ENCODE measurements at regions not wholly inside any gene's neighbourhood (a gene's known extent, or its start where the extent isn't known, plus 50 kb on each side); places are given as distances from the start of the nearest gene placed in this dataset.

DNA sequence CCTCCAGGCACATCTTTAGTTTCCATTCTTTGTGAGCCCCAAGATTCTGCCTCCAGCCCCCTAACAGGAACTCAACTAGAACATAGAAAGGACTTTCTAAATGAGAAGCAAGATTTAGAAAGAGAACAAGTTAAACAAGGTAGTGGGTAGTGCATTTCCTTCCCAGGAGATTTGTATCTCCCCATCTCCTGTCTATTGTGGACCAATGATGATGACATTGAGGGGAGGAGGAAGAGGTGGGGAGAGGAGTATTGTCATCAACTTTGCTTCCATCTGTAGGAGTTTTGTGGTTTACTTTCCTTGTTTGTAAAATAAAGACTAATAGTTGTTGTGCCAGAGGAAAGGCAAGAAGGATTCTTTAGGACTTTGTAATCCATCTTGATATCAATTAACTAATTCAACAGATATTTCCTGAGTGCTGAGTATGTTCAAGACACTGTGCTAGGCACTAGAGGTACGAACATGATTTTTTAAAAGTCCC is 235.3 kb upstream of the ROPN1 start:
- no peak overlapping the region for H3K27ac ChIP-seq (ENCODE audit: low read depth in 1 of 2, low read length in 2 of 2)
- Mint-ChIP-seq H3K27ac (no peak overlapping the region), H3K4me1 (no peaks in the 10 kb centered on the region), H3K27me3 (ENCODE audit: low read depth in 3 of 3) (peaks cover 5 to 6% (median 5%) of the 10 kb centered on the region in 3 donors), H3K4me3 (no peak overlapping the region), H3K36me3 (no peaks in the 10 kb centered on the region), H3K9me3 (peaks cover 0 to 6% (median 4%) of the 10 kb centered on the region in 7 donors)
- no peaks in the 10 kb centered on the region for H3K36me3 ChIP-seq (replicated peaks in 1 of 2; ENCODE audit: control insufficient read depth in 1 of 2, insufficient read depth in 2 of 2, low read length in 2 of 2)
- no peak overlapping the region for H3K4me2 ChIP-seq (replicated peaks; ENCODE audit: extremely low read depth, low read length, poor library complexity, severe bottlenecking)
- H2AFZ ChIP-seq (ENCODE audit: insufficient read depth, low read depth, low read length, poor library complexity, severe bottlenecking) = no peak overlapping the region
- H3K27me3 ChIP-seq (ENCODE audit: control insufficient read depth in 2 of 2, insufficient read depth in 2 of 2, low read length in 2 of 2) = no peaks in the 10 kb centered on the region
- no peak overlapping the region for H3K9ac ChIP-seq (ENCODE audit: insufficient read depth, low read length, poor library complexity, severe bottlenecking)
- H3K9me3 ChIP-seq (replicated peaks in 1 of 2; ENCODE audit: control insufficient read depth in 1 of 2, insufficient read depth in 1 of 2, low read length in 2 of 2) = no peaks in the 10 kb centered on the region
- DNase-seq = no peak
- intact Hi-C loops (cut with micrococcal nuclease) = no loop called here
- no peaks in the 10 kb centered on the region for H3K79me2 ChIP-seq (ENCODE audit: insufficient read depth, low read length)
- no peaks in the 10 kb centered on the region for H4K20me1 ChIP-seq (ENCODE audit: insufficient read depth, low read length)
- H3K4me3 ChIP-seq (replicated peaks in 1 of 3; ENCODE audit: low read depth in 2 of 3, low read length in 3 of 3) = no peak overlapping the region
- TF ChIP-seq, protein P1, sequence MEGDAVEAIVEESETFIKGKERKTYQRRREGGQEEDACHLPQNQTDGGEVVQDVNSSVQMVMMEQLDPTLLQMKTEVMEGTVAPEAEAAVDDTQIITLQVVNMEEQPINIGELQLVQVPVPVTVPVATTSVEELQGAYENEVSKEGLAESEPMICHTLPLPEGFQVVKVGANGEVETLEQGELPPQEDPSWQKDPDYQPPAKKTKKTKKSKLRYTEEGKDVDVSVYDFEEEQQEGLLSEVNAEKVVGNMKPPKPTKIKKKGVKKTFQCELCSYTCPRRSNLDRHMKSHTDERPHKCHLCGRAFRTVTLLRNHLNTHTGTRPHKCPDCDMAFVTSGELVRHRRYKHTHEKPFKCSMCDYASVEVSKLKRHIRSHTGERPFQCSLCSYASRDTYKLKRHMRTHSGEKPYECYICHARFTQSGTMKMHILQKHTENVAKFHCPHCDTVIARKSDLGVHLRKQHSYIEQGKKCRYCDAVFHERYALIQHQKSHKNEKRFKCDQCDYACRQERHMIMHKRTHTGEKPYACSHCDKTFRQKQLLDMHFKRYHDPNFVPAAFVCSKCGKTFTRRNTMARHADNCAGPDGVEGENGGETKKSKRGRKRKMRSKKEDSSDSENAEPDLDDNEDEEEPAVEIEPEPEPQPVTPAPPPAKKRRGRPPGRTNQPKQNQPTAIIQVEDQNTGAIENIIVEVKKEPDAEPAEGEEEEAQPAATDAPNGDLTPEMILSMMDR (IDR thresholded peaks at IDR 0.05) = no peak
- no peaks in the 10 kb centered on the region for H3K4me1 ChIP-seq (ENCODE audit: control insufficient read depth in 1 of 2, insufficient read depth in 2 of 2, low read length in 2 of 2)
- no CpG with 5 or more reads among the region's 1 CpG for WGBS (ENCODE audit: insufficient coverage)

DNA sequence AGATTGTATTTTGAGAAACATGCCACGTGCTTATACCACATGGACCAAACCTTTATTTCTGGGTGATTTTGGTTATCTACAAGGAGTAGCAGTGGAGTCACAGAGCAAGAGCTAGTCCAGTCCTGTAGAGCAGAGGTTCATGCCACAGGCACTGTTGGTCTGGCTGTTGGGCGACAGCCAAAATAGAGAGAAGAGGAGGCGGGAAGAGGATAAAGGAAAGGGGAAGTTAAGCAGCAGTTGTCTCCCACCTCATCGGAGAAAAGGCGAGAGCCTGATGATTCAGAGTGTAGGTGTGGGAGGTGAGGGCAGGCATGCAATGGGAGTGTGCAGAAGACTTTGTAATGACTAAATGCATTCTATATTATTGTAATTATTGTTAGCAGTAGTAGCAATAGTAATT is 237.5 kb upstream of the ROPN1 start:
- no peak overlapping the region for H3K4me3 ChIP-seq (replicated peaks in 1 of 3; ENCODE audit: low read depth in 2 of 3, low read length in 3 of 3)
- DNase-seq = no peak
- no peaks in the 10 kb centered on the region for H3K4me1 ChIP-seq (ENCODE audit: control insufficient read depth in 1 of 2, insufficient read depth in 2 of 2, low read length in 2 of 2)
- no peaks in the 10 kb centered on the region for H3K9me3 ChIP-seq (replicated peaks in 1 of 2; ENCODE audit: control insufficient read depth in 1 of 2, insufficient read depth in 1 of 2, low read length in 2 of 2)
- H4K20me1 ChIP-seq (ENCODE audit: insufficient read depth, low read length) = no peaks in the 10 kb centered on the region
- Mint-ChIP-seq H3K27me3 (ENCODE audit: low read depth in 3 of 3) (peaks cover 2 to 6% (median 4%) of the 10 kb centered on the region in 3 donors), H3K36me3 (no peaks in the 10 kb centered on the region), H3K4me3 (peak overlapping the region in 1 of 2 donors; percentile 31), H3K27ac (no peak overlapping the region), H3K4me1 (no peaks in the 10 kb centered on the region), H3K9me3 (peaks cover 0 to 6% (median 2%) of the 10 kb centered on the region in 7 donors)
- no peaks in the 10 kb centered on the region for H3K27me3 ChIP-seq (ENCODE audit: control insufficient read depth in 2 of 2, insufficient read depth in 2 of 2, low read length in 2 of 2)
- intact Hi-C loops (cut with micrococcal nuclease) = no loop called here
- H3K4me2 ChIP-seq (replicated peaks; ENCODE audit: extremely low read depth, low read length, poor library complexity, severe bottlenecking) = no peak overlapping the region
- no peaks in the 10 kb centered on the region for H3K36me3 ChIP-seq (replicated peaks in 1 of 2; ENCODE audit: control insufficient read depth in 1 of 2, insufficient read depth in 2 of 2, low read length in 2 of 2)
- H2AFZ ChIP-seq (ENCODE audit: insufficient read depth, low read depth, low read length, poor library complexity, severe bottlenecking) = no peak overlapping the region
- no peaks in the 10 kb centered on the region for H3K79me2 ChIP-seq (ENCODE audit: insufficient read depth, low read length)
- no peak overlapping the region for H3K9ac ChIP-seq (ENCODE audit: insufficient read depth, low read length, poor library complexity, severe bottlenecking)
- TF ChIP-seq, protein P1 (IDR thresholded peaks at IDR 0.05) = no peak
- 75% methylated on average over 2 of the region's 5 CpGs for WGBS (ENCODE audit: insufficient coverage)
- no peak overlapping the region for H3K27ac ChIP-seq (ENCODE audit: low read depth in 1 of 2, low read length in 2 of 2)

All from CD14-positive monocyte (primary cell).